ENCODE measurements at regions not wholly inside any gene's neighbourhood (a gene's known extent, or its start where the extent isn't known, plus 50 kb on each side); places are given as distances from the start of the nearest gene placed in this dataset.

DNA sequence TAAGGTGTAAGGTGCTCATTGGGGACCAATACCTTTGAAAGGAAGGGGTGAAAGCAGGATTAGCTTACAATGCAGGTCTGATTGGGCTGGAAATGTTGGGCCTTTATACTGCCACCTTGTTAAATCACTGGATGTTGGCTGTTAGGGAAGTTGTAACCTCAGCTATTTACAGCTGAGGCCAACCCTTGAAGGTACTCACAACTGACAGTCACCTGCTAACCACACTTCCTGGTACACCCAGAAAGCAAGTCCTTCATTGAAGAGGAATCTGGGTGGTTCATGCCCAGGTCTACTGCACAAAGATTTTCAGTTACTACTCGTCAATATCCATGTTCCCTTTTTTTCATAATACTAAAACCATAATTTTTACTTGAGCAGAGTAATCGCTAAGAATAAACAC, 65.4 kb upstream of the CLDN18 start:
- TF ChIP-seq, protein P1, sequence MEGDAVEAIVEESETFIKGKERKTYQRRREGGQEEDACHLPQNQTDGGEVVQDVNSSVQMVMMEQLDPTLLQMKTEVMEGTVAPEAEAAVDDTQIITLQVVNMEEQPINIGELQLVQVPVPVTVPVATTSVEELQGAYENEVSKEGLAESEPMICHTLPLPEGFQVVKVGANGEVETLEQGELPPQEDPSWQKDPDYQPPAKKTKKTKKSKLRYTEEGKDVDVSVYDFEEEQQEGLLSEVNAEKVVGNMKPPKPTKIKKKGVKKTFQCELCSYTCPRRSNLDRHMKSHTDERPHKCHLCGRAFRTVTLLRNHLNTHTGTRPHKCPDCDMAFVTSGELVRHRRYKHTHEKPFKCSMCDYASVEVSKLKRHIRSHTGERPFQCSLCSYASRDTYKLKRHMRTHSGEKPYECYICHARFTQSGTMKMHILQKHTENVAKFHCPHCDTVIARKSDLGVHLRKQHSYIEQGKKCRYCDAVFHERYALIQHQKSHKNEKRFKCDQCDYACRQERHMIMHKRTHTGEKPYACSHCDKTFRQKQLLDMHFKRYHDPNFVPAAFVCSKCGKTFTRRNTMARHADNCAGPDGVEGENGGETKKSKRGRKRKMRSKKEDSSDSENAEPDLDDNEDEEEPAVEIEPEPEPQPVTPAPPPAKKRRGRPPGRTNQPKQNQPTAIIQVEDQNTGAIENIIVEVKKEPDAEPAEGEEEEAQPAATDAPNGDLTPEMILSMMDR (conservative IDR thresholded peaks at IDR 0.05; ENCODE audit: low read depth, low read length) = no peak
- TF ChIP-seq EZH2 (IDR thresholded peaks at IDR 0.05; ENCODE audit: low read length, unreplicated experiment) (no peak), EZH2phosphoT487 (IDR thresholded peaks at IDR 0.05; ENCODE audit: borderline replicate concordance, low read length) (no peak)
